SK-N-SH (cell line): ENCODE measurements at regions not wholly inside any gene's neighbourhood (a gene's known extent, or its start where the extent isn't known, plus 50 kb on each side); places are given as distances from the start of the nearest gene placed in this dataset.

Experiments used
- CTCF ChIA-PET: fragments of 300-600, 350-600 bp; formaldehyde crosslinking; extraction: SDS; loops from one replicate; lab custom pipeline; 2021; lab: Yijun Ruan, JAX
- POLR2A ChIA-PET: fragments of 350-600 bp; sonication (Branson Sonifier 250); formaldehyde crosslinking; extraction: SDS; loops from one replicate; lab custom pipeline; 2020; ENCODE audit warnings: antibody characterized with exemption, inconsistent platforms; lab: Yijun Ruan, JAX
- DNase-seq: peaks from one replicate; pipeline ENCODE4 v3.0.0; 2012
- H2AFZ ChIP-seq: fragments of 200-600 bp; sonication (generic); 2 replicates; pipeline ENCODE4 v1.8.1; 2016; ENCODE audit warnings: antibody characterized with exemption, mild to moderate bottlenecking, low read depth
- H3F3A ChIP-seq: fragments of 200-600 bp; sonication (generic); replicated peaks from 2 replicates; pipeline ENCODE3; 2016; ENCODE audit warnings: antibody characterized with exemption, mild to moderate bottlenecking; ENCODE audit not compliant: insufficient read depth
- H3K27ac ChIP-seq, 2 experiments: fragments of 200-500 bp in 1 of 2; fragments of 200-600 bp in 1 of 2; sonication (Bioruptor generic) in 1 of 2; sonication (generic), shearing (Covaris generic) in 1 of 2; 2 replicates each; pipeline versions ENCODE4 v1.5.1 to v1.6.1; 2014 to 2016; ENCODE audit warnings: low read depth in 2 of 2, inconsistent platforms in 1 of 2, low read length in 1 of 2, mild to moderate bottlenecking in 1 of 2, mixed read lengths in 1 of 2
- H3K27me3 ChIP-seq: fragments of 200-600 bp; sonication (generic), shearing (Covaris generic); 2 replicates; pipeline ENCODE4 v1.6.1; 2016; ENCODE audit warnings: mixed run types; ENCODE audit not compliant: insufficient read depth
- H3K36me3 ChIP-seq, 2 experiments: fragments of 200-500 bp in 1 of 2; fragments of 200-600 bp in 1 of 2; sonication (Bioruptor generic) in 1 of 2; sonication (generic) in 1 of 2; replicated peaks in 1 of 2; 2 replicates each; pipeline versions ENCODE3 to v1.5.1; 2014 to 2016; ENCODE audit warnings: low read length in 1 of 2, mild to moderate bottlenecking in 1 of 2; ENCODE audit not compliant: insufficient read depth in 2 of 2, control insufficient read depth in 1 of 2
- H3K4me1 ChIP-seq, 2 experiments: fragments of 200-500 bp in 1 of 2; fragments of 200-600 bp in 1 of 2; sonication (Bioruptor generic) in 1 of 2; sonication (generic), shearing (Covaris generic) in 1 of 2; 2 replicates each; pipeline versions ENCODE4 v1.5.1 to v1.6.1; 2014 to 2016; ENCODE audit warnings: low read depth in 1 of 2, low read length in 1 of 2, mixed run types in 1 of 2; ENCODE audit not compliant: insufficient read depth in 2 of 2, control insufficient read depth in 1 of 2
- H3K4me2 ChIP-seq: fragments of 200-600 bp; sonication (generic), shearing (Covaris generic); 2 replicates; pipeline ENCODE4 v1.6.1; 2017; ENCODE audit warnings: mixed run types
- H3K4me3 ChIP-seq, 2 experiments: fragments of 200-500 bp in 1 of 2; fragments of 200-600 bp in 1 of 2; sonication (Bioruptor generic) in 1 of 2; sonication (generic), shearing (Covaris generic) in 1 of 2; 2 replicates each; pipeline versions ENCODE4 v1.5.1 to v1.8.1; 2014 to 2016; ENCODE audit warnings: low read depth in 2 of 2, inconsistent platforms in 1 of 2, low read length in 1 of 2, mild to moderate bottlenecking in 1 of 2, mixed read lengths in 1 of 2, moderate library complexity in 1 of 2
- H3K79me2 ChIP-seq: fragments of 200-600 bp; sonication (generic); 2 replicates; pipeline ENCODE4 v1.8.1; 2017; ENCODE audit warnings: mild to moderate bottlenecking; ENCODE audit not compliant: insufficient read depth
- H3K9ac ChIP-seq: fragments of 200-600 bp; sonication (generic); 2 replicates; pipeline ENCODE4 v1.6.1; 2017; ENCODE audit warnings: mixed run types
- H3K9me2 ChIP-seq: fragments of 200-600 bp; sonication (generic); 2 replicates; pipeline ENCODE4 v1.6.1; 2017; ENCODE audit warnings: mixed run types
- H3K9me3 ChIP-seq: fragments of 200-600 bp; sonication (generic); 2 replicates; pipeline ENCODE4 v1.6.1; 2017; ENCODE audit warnings: mixed run types, mild to moderate bottlenecking, moderate library complexity
- H4K20me1 ChIP-seq: fragments of 200-600 bp; sonication (generic); 2 replicates; pipeline ENCODE4 v1.6.1; 2017; ENCODE audit warnings: mild to moderate bottlenecking, mixed run types; ENCODE audit not compliant: insufficient read depth
- CHD2 ChIP-seq: fragments of 150-350 bp; IDR thresholded peaks from 2 replicates; pipeline ENCODE4 v1.6.1; 2018; ENCODE audit warnings: low read length; ENCODE audit not compliant: partially characterized antibody
- EZH2phosphoT487 ChIP-seq: fragments of 200-600 bp; sonication (generic); IDR thresholded peaks from 2 replicates; pipeline ENCODE4 v1.6.1; 2017; ENCODE audit warnings: low read depth, mixed run types, mild to moderate bottlenecking, antibody characterized with exemption, moderate library complexity, borderline replicate concordance
- FOSL2 ChIP-seq: IDR thresholded peaks from 2 replicates; pipeline ENCODE4 v1.4.0; 2012; ENCODE audit warnings: low read depth, mild to moderate bottlenecking, moderate library complexity, borderline replicate concordance
- FOXJ3 ChIP-seq: sonication (generic); formaldehyde crosslinking; IDR thresholded peaks from 2 replicates; pipeline ENCODE4 v1.5.1; 2020; ENCODE audit warnings: mild to moderate bottlenecking, missing genetic modification reagents
- IRF3 ChIP-seq: fragments of 150-350 bp; IDR thresholded peaks from 2 replicates; pipeline ENCODE4 v1.6.1; 2016; ENCODE audit warnings: mild to moderate bottlenecking, low read depth, low read length
- MAX ChIP-seq: IDR thresholded peaks from 2 replicates; pipeline ENCODE4 v1.4.0; 2012; ENCODE audit warnings: low read depth
- NRF1 ChIP-seq: IDR thresholded peaks from 2 replicates; pipeline ENCODE4 v1.6.1; 2012; ENCODE audit warnings: low read depth, mild to moderate bottlenecking, low read length
- RCOR1 ChIP-seq: fragments of 150-350 bp; IDR thresholded peaks from 2 replicates; pipeline ENCODE4 v1.6.1; 2017; ENCODE audit warnings: antibody characterized with exemption, low read length
- RFX5 ChIP-seq: IDR thresholded peaks from 2 replicates; pipeline ENCODE4 v1.6.1; 2012; ENCODE audit warnings: mild to moderate bottlenecking, improper control_type of control experiment, low read length
- SIN3A ChIP-seq: IDR thresholded peaks from 2 replicates; pipeline ENCODE4 v1.6.1; 2012; ENCODE audit warnings: low read depth, mild to moderate bottlenecking, low read length, moderate library complexity, borderline replicate concordance
- TAF1 ChIP-seq: IDR thresholded peaks from 2 replicates; pipeline ENCODE4 v1.6.1; 2012; ENCODE audit warnings: low read depth, mild to moderate bottlenecking, low read length, moderate library complexity, borderline replicate concordance
- TCF12 ChIP-seq: IDR thresholded peaks from 2 replicates; pipeline ENCODE4 v1.4.0; 2012
- USF1 ChIP-seq: IDR thresholded peaks from 2 replicates; pipeline ENCODE4 v1.4.0; 2012; ENCODE audit warnings: low read depth, borderline replicate concordance
- USF2 ChIP-seq: fragments of 150-350 bp; IDR thresholded peaks from 2 replicates; pipeline ENCODE4 v1.6.1; 2017; ENCODE audit warnings: antibody characterized with exemption, low read length, low read depth, borderline replicate concordance
- ZBTB33 ChIP-seq: IDR thresholded peaks from 2 replicates; pipeline ENCODE4 v1.4.0; 2012; ENCODE audit warnings: low read depth, borderline replicate concordance
- WGBS: methylation state at CpG from one replicate; pipeline ENCODE4 v1.1.6; 2017; ENCODE audit warnings: low lambda C conversion rate; 5-methylcytosine and 5-hydroxymethylcytosine counted together

- no peak overlapping the region for H3K27ac ChIP-seq
- POLR2A ChIA-PET, result no interaction called here
- H3K9ac ChIP-seq, result no peak overlapping the region
- no peak for TF ChIP-seq CHD2
- TF ChIP-seq SIN3A, result no peak
- no peak for TF ChIP-seq EZH2phosphoT487
- TF ChIP-seq, all 33 proteins: peak for 0
- H3K4me1 ChIP-seq, result no peaks in the 10 kb centered on the region; a peak in 2 of 4 replicates
- no peaks in the 10 kb centered on the region for H3K79me2 ChIP-seq
- no peaks in the 10 kb centered on the region for H3F3A ChIP-seq
- no peak overlapping the region for H3K4me3 ChIP-seq
- H3K36me3 ChIP-seq, result no peaks in the 10 kb centered on the region
- no peak overlapping the region for H2AFZ ChIP-seq
- no peaks in the 10 kb centered on the region for H3K9me3 ChIP-seq
- H3K9me2 ChIP-seq, result no peaks in the 10 kb centered on the region
- CTCF ChIA-PET, result no interaction called here
- no peaks in the 10 kb centered on the region for H3K27me3 ChIP-seq
- no peak for DNase-seq
- no peak overlapping the region for H3K4me2 ChIP-seq
- WGBS, result 36% methylated on average over 1 of the region's 1 CpG
- H4K20me1 ChIP-seq, result no peaks in the 10 kb centered on the region
These were observed 468.1 kb downstream of the BTG1 start for GRCh38 chr12:91677556-91677955.

GRCh38 chr12:91675401-91675800 lies 470.2 kb downstream of the BTG1 start:
- no peaks in the 10 kb centered on the region for H3K36me3 ChIP-seq
- no peak overlapping the region for H3K4me2 ChIP-seq
- no peaks in the 10 kb centered on the region for H3K79me2 ChIP-seq
- H3K4me1 ChIP-seq, result no peaks in the 10 kb centered on the region; a peak in 1 of 4 replicates
- CTCF ChIA-PET, result interaction anchor here (0.7 kb wide), 1 partner anchor 20 kb away, joined by 3 read pairs; no protein-coding TSS in a partner anchor
- no peaks in the 10 kb centered on the region for H4K20me1 ChIP-seq
- POLR2A ChIA-PET, result no interaction called here
- no peak overlapping the region for H3K27ac ChIP-seq
- no peaks in the 10 kb centered on the region for H3F3A ChIP-seq
- H3K9me2 ChIP-seq, result no peaks in the 10 kb centered on the region
- 49% methylated on average over 2 of the region's 2 CpGs for WGBS
- H3K9ac ChIP-seq, result no peak overlapping the region
- TF ChIP-seq TAF1 (no peak), FOSL2 (no peak), EZH2phosphoT487 (no peak), MAX (no peak), RCOR1 (no peak), RFX5 (no peak), USF2 (no peak)
- H3K4me3 ChIP-seq, result no peak overlapping the region
- DNase-seq, result no peak
- no peaks in the 10 kb centered on the region for H3K27me3 ChIP-seq
- H3K9me3 ChIP-seq, result no peaks in the 10 kb centered on the region
- no peak overlapping the region for H2AFZ ChIP-seq

GRCh38 chr12:91672130-91672529 lies 473.5 kb downstream of the BTG1 start:
- no peak overlapping the region for H3K9ac ChIP-seq
- H3K4me3 ChIP-seq, result no peak overlapping the region
- no peaks in the 10 kb centered on the region for H3K27me3 ChIP-seq
- H4K20me1 ChIP-seq, result no peaks in the 10 kb centered on the region
- H3K36me3 ChIP-seq, result no peaks in the 10 kb centered on the region
- no peaks in the 10 kb centered on the region; a peak in 1 of 4 replicates for H3K4me1 ChIP-seq
- ChIA-PET POLR2A (no interaction called here), CTCF (no interaction called here)
- no peaks in the 10 kb centered on the region for H3F3A ChIP-seq
- WGBS, result 10% methylated on average over 1 of the region's 1 CpG
- DNase-seq, result no peak
- H3K4me2 ChIP-seq, result no peak overlapping the region
- no peak overlapping the region for H3K27ac ChIP-seq
- no peaks in the 10 kb centered on the region for H3K9me3 ChIP-seq
- H2AFZ ChIP-seq, result no peak overlapping the region
- no peaks in the 10 kb centered on the region for H3K9me2 ChIP-seq
- no peaks in the 10 kb centered on the region for H3K79me2 ChIP-seq
- TF ChIP-seq CHD2 (no peak), NRF1 (no peak), TAF1 (no peak), RFX5 (no peak), USF1 (no peak), FOXJ3 (CRISPR knock-in tag) (no peak), IRF3 (no peak), SIN3A (no peak), FOSL2 (no peak), TCF12 (no peak), ZBTB33 (no peak)
